NCI-H2196 treated with DMSO at 0.1 percent for 48 hours (cell line): ENCODE measurements at regions not wholly inside any gene's neighbourhood (a gene's known extent, or its start where the extent isn't known, plus 50 kb on each side); places are given as distances from the start of the nearest gene placed in this dataset.

Experiments
- DNase-seq: peaks from one replicate; lab custom pipeline; 2025; ENCODE audit not compliant: unreplicated experiment; lab: John Stamatoyannopoulos, UW

- no peak for DNase-seq
Measured at GRCh38 chr5:124590686-124591085, 155.8 kb downstream of the ZNF608 start.

- DNase-seq: no peak
Measured at GRCh38 chr5:124587280-124587679, 159.2 kb downstream of the ZNF608 start.

- DNase-seq: no peak
Measured at GRCh38 chr5:124584991-124585715, 161.3 kb downstream of the ZNF608 start.

- peak; percentile 75 for DNase-seq
Measured at GRCh38 chr5:124583469-124584350, 162.7 kb downstream of the ZNF608 start.

- DNase-seq: no peak
Measured at GRCh38 chr5:124582561-124582840, 163.9 kb downstream of the ZNF608 start.

GRCh38 chr5:124581738-124582560 lies 164.5 kb downstream of the ZNF608 start:
- DNase-seq: no peak

- DNase-seq: no peak
Measured at GRCh38 chr5:124580925-124581737, 165.3 kb downstream of the ZNF608 start.

- no peak for DNase-seq
Measured at GRCh38 chr5:124580512-124580911, 165.9 kb downstream of the ZNF608 start.

- no peak for DNase-seq
Measured at GRCh38 chr5:124576848-124577409, 169.5 kb downstream of the ZNF608 start.

- no peak for DNase-seq
Measured at GRCh38 chr5:124575725-124576124, 170.7 kb downstream of the ZNF608 start.

- DNase-seq: no peak
Measured at GRCh38 chr5:124574521-124575436, 171.7 kb downstream of the ZNF608 start.

GRCh38 chr5:124572971-124573370 lies 173.5 kb downstream of the ZNF608 start:
- no peak for DNase-seq

- no peak for DNase-seq
Measured at GRCh38 chr5:124570285-124571035, 176.0 kb downstream of the ZNF608 start.

GRCh38 chr5:124566875-124567450 lies 179.5 kb downstream of the ZNF608 start:
- no peak for DNase-seq

- DNase-seq: no peak
Measured at GRCh38 chr5:124561451-124561850, 185.0 kb downstream of the ZNF608 start.

- no peak for DNase-seq
Measured at GRCh38 chr5:124560370-124560769, 186.1 kb downstream of the ZNF608 start.

- DNase-seq: no peak
Measured at GRCh38 chr5:124557761-124558160, 188.7 kb downstream of the ZNF608 start.
